ENCODE measurements at regions not wholly inside any gene's neighbourhood (a gene's known extent, or its start where the extent isn't known, plus 50 kb on each side); places are given as distances from the start of the nearest gene placed in this dataset.
"Not testable (repeated sequence)": the region's sequence is repeated elsewhere in the genome, so short reads cannot be mapped to it uniquely, and the experiment has no call there.

DNA sequence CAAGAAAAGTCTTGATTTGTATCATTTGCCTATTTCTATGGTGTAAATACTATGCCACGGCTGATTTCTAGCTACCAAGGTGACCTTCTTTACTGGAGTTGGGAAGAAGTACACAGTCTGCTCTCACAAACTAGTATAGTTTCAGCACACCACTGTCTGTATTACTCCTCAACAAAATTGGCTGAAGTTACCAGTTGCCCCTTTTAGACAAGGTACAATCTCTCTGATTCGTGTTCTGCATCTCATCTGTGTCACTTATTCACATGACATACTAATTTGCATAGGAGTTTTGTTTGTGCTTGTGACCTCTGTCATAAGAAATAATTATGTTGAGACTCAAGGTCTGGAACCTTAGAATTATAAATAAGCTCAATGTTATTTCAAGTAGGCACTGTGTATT, 97.3 kb downstream of the C11orf87 start:
- no peak overlapping the region for H4K8ac ChIP-seq (ENCODE audit: low read length)
- no peak overlapping the region for H2BK15ac ChIP-seq (ENCODE audit: low read depth, poor library complexity, severe bottlenecking)
- peaks cover 4% of the 10 kb centered on the region for H3K9me3 ChIP-seq (ENCODE audit: control insufficient read depth, low read length)
- H2BK12ac ChIP-seq (ENCODE audit: low read length in 2 of 2) = no peak overlapping the region
- WGBS = 100% methylated on average over 1 of the region's 2 CpGs
- no peak overlapping the region for H2AFZ ChIP-seq (ENCODE audit: low read depth, low read length)
- H3K4me2 ChIP-seq (ENCODE audit: low read length, poor library complexity, severe bottlenecking) = no peak overlapping the region
- H3K79me1 ChIP-seq (replicated peaks; ENCODE audit: low read length, poor library complexity, severe bottlenecking) = no peaks in the 10 kb centered on the region
- no peak overlapping the region for H3K18ac ChIP-seq (ENCODE audit: low read depth in 1 of 2, low read length in 2 of 2)
- H2AK5ac ChIP-seq (ENCODE audit: low read length, severe bottlenecking) = no peak overlapping the region
- no peak overlapping the region for H3K4me3 ChIP-seq (ENCODE audit: insufficient read depth in 1 of 2, low read depth in 1 of 2, low read length in 2 of 2)
- H3K27me3 ChIP-seq (ENCODE audit: control insufficient read depth in 1 of 2, insufficient read depth in 1 of 2, low read length in 2 of 2) = no peaks in the 10 kb centered on the region
- DNase-seq = no peak
- H3K4me1 ChIP-seq (ENCODE audit: control insufficient read depth, insufficient read depth, low read depth, low read length) = no peaks in the 10 kb centered on the region
- H3K23ac ChIP-seq (ENCODE audit: low read length in 2 of 2) = no peak overlapping the region
- no peak overlapping the region for H3K27ac ChIP-seq (ENCODE audit: low read length, poor library complexity, severe bottlenecking)
- H4K91ac ChIP-seq (ENCODE audit: low read length) = no peak overlapping the region
- no peak overlapping the region for H3K4ac ChIP-seq (ENCODE audit: low read depth in 1 of 2, low read length in 2 of 2)
- no peak overlapping the region for H3K9ac ChIP-seq (ENCODE audit: low read length)
- no peaks in the 10 kb centered on the region for H3K36me3 ChIP-seq (ENCODE audit: control insufficient read depth in 1 of 2, insufficient read depth in 2 of 2, low read depth in 1 of 2, low read length in 2 of 2)
- H3K14ac ChIP-seq (ENCODE audit: low read length in 2 of 2) = no peak overlapping the region
- H2BK5ac ChIP-seq (ENCODE audit: low read depth, low read length, poor library complexity, severe bottlenecking) = no peak overlapping the region
- H2BK120ac ChIP-seq (ENCODE audit: low read depth, low read length) = no peak overlapping the region

DNA sequence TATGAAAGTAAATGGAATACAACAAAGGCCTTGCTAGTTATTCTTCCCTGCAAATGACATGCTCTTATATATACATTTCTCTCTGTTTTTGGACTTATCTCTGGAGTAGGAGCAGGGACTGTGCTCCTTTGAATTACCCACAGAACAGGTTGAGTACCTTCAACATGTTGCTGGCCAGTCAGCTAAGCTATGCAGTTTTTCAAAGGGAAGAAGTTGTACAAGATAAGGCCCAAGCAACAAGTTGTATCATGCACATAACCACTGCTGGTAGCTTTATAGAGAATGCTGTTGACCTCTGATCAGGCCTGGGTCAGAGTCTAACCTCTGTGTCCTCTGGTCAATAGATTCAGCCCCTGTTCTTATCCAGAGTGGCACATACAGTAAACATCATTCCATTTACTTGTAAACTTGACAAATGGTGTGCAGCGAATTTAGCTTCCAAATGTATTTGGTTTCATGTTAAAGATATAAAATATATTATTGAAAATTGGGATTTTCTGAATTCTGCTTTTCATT, 99.6 kb downstream of the C11orf87 start:
- H2AFZ ChIP-seq (ENCODE audit: low read depth, low read length) = no peak overlapping the region
- no peak overlapping the region for H4K91ac ChIP-seq (ENCODE audit: low read length)
- H3K9ac ChIP-seq (ENCODE audit: low read length) = no peak overlapping the region
- no peak overlapping the region for H3K14ac ChIP-seq (ENCODE audit: low read length in 2 of 2)
- no peak overlapping the region for H3K23ac ChIP-seq (ENCODE audit: low read length in 2 of 2)
- H3K27me3 ChIP-seq (ENCODE audit: control insufficient read depth in 1 of 2, insufficient read depth in 1 of 2, low read length in 2 of 2) = no peaks in the 10 kb centered on the region
- H3K36me3 ChIP-seq (ENCODE audit: control insufficient read depth in 1 of 2, insufficient read depth in 2 of 2, low read depth in 1 of 2, low read length in 2 of 2) = no peaks in the 10 kb centered on the region
- no peak overlapping the region for H3K27ac ChIP-seq (ENCODE audit: low read length, poor library complexity, severe bottlenecking)
- no peak overlapping the region for H2BK5ac ChIP-seq (ENCODE audit: low read depth, low read length, poor library complexity, severe bottlenecking)
- no peak overlapping the region for H2AK5ac ChIP-seq (ENCODE audit: low read length, severe bottlenecking)
- no CpG with 5 or more reads among the region's 1 CpG for WGBS
- H2BK120ac ChIP-seq (ENCODE audit: low read depth, low read length) = no peak overlapping the region
- no peak overlapping the region for H3K18ac ChIP-seq (ENCODE audit: low read depth in 1 of 2, low read length in 2 of 2)
- no peak overlapping the region for H2BK12ac ChIP-seq (ENCODE audit: low read length in 2 of 2)
- H3K4me3 ChIP-seq (ENCODE audit: insufficient read depth in 1 of 2, low read depth in 1 of 2, low read length in 2 of 2) = no peak overlapping the region
- no peak for DNase-seq
- H4K8ac ChIP-seq (ENCODE audit: low read length) = no peak overlapping the region
- no peak overlapping the region for H3K4ac ChIP-seq (ENCODE audit: low read depth in 1 of 2, low read length in 2 of 2)
- no peak overlapping the region for H3K4me2 ChIP-seq (ENCODE audit: low read length, poor library complexity, severe bottlenecking)
- no peak overlapping the region for H2BK15ac ChIP-seq (ENCODE audit: low read depth, poor library complexity, severe bottlenecking)
- no peaks in the 10 kb centered on the region for H3K4me1 ChIP-seq (ENCODE audit: control insufficient read depth, insufficient read depth, low read depth, low read length)
- no peaks in the 10 kb centered on the region for H3K79me1 ChIP-seq (replicated peaks; ENCODE audit: low read length, poor library complexity, severe bottlenecking)
- H3K9me3 ChIP-seq (ENCODE audit: control insufficient read depth, low read length) = peaks cover 4% of the 10 kb centered on the region

DNA sequence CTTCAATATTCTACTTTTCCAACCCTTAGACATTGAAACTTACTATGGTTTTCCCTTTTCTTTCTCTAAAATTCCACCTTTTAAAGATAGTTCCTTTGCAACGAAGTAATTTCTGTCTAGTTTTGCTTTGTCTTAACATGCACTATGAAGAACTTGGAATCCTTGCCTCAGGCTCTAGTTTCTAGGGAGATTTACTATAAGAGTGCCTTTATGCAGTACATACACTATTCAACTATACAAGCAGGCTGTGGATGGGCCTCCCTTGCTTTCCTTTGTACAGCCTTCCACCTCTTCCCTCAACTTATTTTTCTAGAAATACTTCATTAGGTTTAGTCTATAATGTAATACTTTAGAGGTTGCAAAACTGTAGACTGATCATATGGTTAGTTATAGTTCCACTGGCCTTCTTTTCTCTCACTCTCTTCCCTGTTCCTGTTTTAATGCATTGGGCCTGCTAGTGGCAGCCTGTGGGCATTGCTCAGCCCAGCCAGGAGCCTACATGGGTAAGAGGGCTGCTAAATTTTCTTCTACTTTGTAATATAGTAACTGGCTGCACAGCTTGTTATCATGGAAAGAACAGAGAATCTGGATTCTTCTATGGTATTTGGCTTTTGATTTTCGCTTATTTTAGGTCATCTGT, 100.2 kb downstream of the C11orf87 start:
- WGBS = 88% methylated on average over 1 of the region's 2 CpGs
- no peak overlapping the region for H3K14ac ChIP-seq (ENCODE audit: low read length in 2 of 2)
- H3K79me1 ChIP-seq (replicated peaks; ENCODE audit: low read length, poor library complexity, severe bottlenecking) = no peaks in the 10 kb centered on the region
- H3K4ac ChIP-seq (ENCODE audit: low read depth in 1 of 2, low read length in 2 of 2) = no peak overlapping the region
- H2BK120ac ChIP-seq (ENCODE audit: low read depth, low read length) = no peak overlapping the region
- no peak overlapping the region for H3K4me2 ChIP-seq (ENCODE audit: low read length, poor library complexity, severe bottlenecking)
- no peak overlapping the region for H2BK12ac ChIP-seq (ENCODE audit: low read length in 2 of 2)
- H3K18ac ChIP-seq (ENCODE audit: low read depth in 1 of 2, low read length in 2 of 2) = no peak overlapping the region
- H3K27me3 ChIP-seq (ENCODE audit: control insufficient read depth in 1 of 2, insufficient read depth in 1 of 2, low read length in 2 of 2) = no peaks in the 10 kb centered on the region
- H4K91ac ChIP-seq (ENCODE audit: low read length) = no peak overlapping the region
- H3K36me3 ChIP-seq (ENCODE audit: control insufficient read depth in 1 of 2, insufficient read depth in 2 of 2, low read depth in 1 of 2, low read length in 2 of 2) = no peaks in the 10 kb centered on the region
- no peak overlapping the region for H2AFZ ChIP-seq (ENCODE audit: low read depth, low read length)
- no peaks in the 10 kb centered on the region for H3K4me1 ChIP-seq (ENCODE audit: control insufficient read depth, insufficient read depth, low read depth, low read length)
- no peak overlapping the region for H3K9ac ChIP-seq (ENCODE audit: low read length)
- no peak overlapping the region for H3K27ac ChIP-seq (ENCODE audit: low read length, poor library complexity, severe bottlenecking)
- DNase-seq = no peak
- H2BK15ac ChIP-seq (ENCODE audit: low read depth, poor library complexity, severe bottlenecking) = no peak overlapping the region
- no peak overlapping the region for H3K4me3 ChIP-seq (ENCODE audit: insufficient read depth in 1 of 2, low read depth in 1 of 2, low read length in 2 of 2)
- H4K8ac ChIP-seq (ENCODE audit: low read length) = no peak overlapping the region
- H2AK5ac ChIP-seq (ENCODE audit: low read length, severe bottlenecking) = no peak overlapping the region
- H2BK5ac ChIP-seq (ENCODE audit: low read depth, low read length, poor library complexity, severe bottlenecking) = no peak overlapping the region
- H3K9me3 ChIP-seq (ENCODE audit: control insufficient read depth, low read length) = peaks cover 4% of the 10 kb centered on the region
- no peak overlapping the region for H3K23ac ChIP-seq (ENCODE audit: low read length in 2 of 2)

DNA sequence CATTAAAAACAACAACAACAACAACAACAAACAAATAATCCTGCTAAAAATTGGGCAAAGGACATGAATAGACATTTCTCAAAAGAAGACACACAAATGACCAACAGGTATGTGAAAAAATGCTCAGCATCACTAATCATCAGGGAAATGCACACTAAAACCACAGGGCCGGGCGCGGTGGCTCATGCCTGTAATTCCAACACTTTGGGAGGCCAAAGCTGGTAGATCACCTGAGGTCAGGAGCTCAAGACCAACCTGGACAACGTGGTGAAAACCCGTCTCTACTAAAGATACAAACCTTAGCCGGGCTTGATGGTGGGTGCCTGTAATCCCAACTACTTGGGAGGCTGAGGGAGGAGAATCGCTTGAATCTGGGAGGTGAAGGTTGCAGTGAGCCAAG, 103.6 kb downstream of the C11orf87 start:
- H3K4me2 ChIP-seq (ENCODE audit: low read length, poor library complexity, severe bottlenecking); H2BK15ac ChIP-seq (ENCODE audit: low read depth, poor library complexity, severe bottlenecking); H2BK120ac ChIP-seq (ENCODE audit: low read depth, low read length); H3K4me3 ChIP-seq (ENCODE audit: insufficient read depth in 1 of 2, low read depth in 1 of 2, low read length in 2 of 2); H3K14ac ChIP-seq (ENCODE audit: low read length in 2 of 2); H3K18ac ChIP-seq (ENCODE audit: low read depth in 1 of 2, low read length in 2 of 2); H3K23ac ChIP-seq (ENCODE audit: low read length in 2 of 2); H2BK12ac ChIP-seq (ENCODE audit: low read length in 2 of 2); H3K36me3 ChIP-seq (ENCODE audit: control insufficient read depth in 1 of 2, insufficient read depth in 2 of 2, low read depth in 1 of 2, low read length in 2 of 2); H3K27ac ChIP-seq (ENCODE audit: low read length, poor library complexity, severe bottlenecking); H2BK5ac ChIP-seq (ENCODE audit: low read depth, low read length, poor library complexity, severe bottlenecking); H4K91ac ChIP-seq (ENCODE audit: low read length); H3K9me3 ChIP-seq (ENCODE audit: control insufficient read depth, low read length); H3K27me3 ChIP-seq (ENCODE audit: control insufficient read depth in 1 of 2, insufficient read depth in 1 of 2, low read length in 2 of 2); H2AK5ac ChIP-seq (ENCODE audit: low read length, severe bottlenecking); H3K79me1 ChIP-seq (replicated peaks; ENCODE audit: low read length, poor library complexity, severe bottlenecking); H2AFZ ChIP-seq (ENCODE audit: low read depth, low read length); H3K4ac ChIP-seq (ENCODE audit: low read depth in 1 of 2, low read length in 2 of 2); DNase-seq; H3K9ac ChIP-seq (ENCODE audit: low read length); H3K4me1 ChIP-seq (ENCODE audit: control insufficient read depth, insufficient read depth, low read depth, low read length); H4K8ac ChIP-seq (ENCODE audit: low read length): not testable (repeated sequence)
- WGBS = 98% methylated on average over 6 of the region's 7 CpGs

Measured in mesenchymal stem cell (in vitro differentiated cells and primary cell).